Pancreas (tissue), 10 donors: ENCODE measurements at regions not wholly inside any gene's neighbourhood (a gene's known extent, or its start where the extent isn't known, plus 50 kb on each side); places are given as distances from the start of the nearest gene placed in this dataset.

Experiments used
- ATAC-seq, 4 donors: fragments of 200-7000 bp; cut with Tn5 transposase; one replicate each; pipeline versions ENCODE4 v1.8.0 to v1.9.1; 2020; ENCODE audit warnings: mild to moderate bottlenecking in 4 of 4, moderate library complexity in 4 of 4
- DNase-seq, 6 donors: peaks; one replicate each; pipeline ENCODE4 v3.0.0-alpha.2; 2020
- FAIRE-seq: peaks from 2 replicates; lab custom pipeline; 2012; peaks lifted over from hg19 to GRCh38; lab: Jason Lieb, UNC
- H3K27ac ChIP-seq, 4 donors: fragments of 200-600 bp; sonication (generic); 1 replicate in 3 of 4; 2 replicates in 1 of 4; pipeline versions ENCODE4 v1.5.0 to v1.8.0; 2020
- H3K27me3 ChIP-seq, 4 donors: fragments of 200-600 bp; one replicate each; pipeline ENCODE4 v1.8.0; 2021
- H3K36me3 ChIP-seq, 3 donors: fragments of 200-600 bp; sonication (generic) in 1 of 3; one replicate each; pipeline versions ENCODE4 v1.5.0 to v1.8.0; 2020 to 2021
- H3K4me1 ChIP-seq, 3 donors: fragments of 200-600 bp; one replicate each; pipeline ENCODE4 v1.8.0; 2021
- H3K4me3 ChIP-seq, 4 donors: fragments of 200-600 bp; sonication (generic) in 2 of 4; one replicate each; pipeline versions ENCODE4 v1.5.0 to v1.8.0; 2020 to 2021
- H3K9me3 ChIP-seq, 4 donors: fragments of 200-600 bp; one replicate each; pipeline ENCODE4 v1.8.0; 2021
- whole genome bisulfite sequencing, 2 donors: extraction: QIAGEN DNeasy Blood & Tissue Kit; methylation state at CpG; one replicate each; pipeline ENCODE4 v1.1.7; 2013; 5-methylcytosine and 5-hydroxymethylcytosine counted together
- intact Hi-C, 3 donors: fragments of 100-400 bp; cut with DNase I; formaldehyde crosslinking; loops; one replicate each; pipeline versions ENCODE4 v1.11.1 to v1.14.2; 2022
- TF ChIP-seq, protein P1 (sequence below), 4 donors: fragments of 200-600 bp; sonication (generic) in 3 of 4; IDR thresholded peaks; one replicate each; pipeline versions ENCODE4 v1.5.0 to v1.8.0; 2021; ENCODE audit warnings: antibody characterized with exemption in 4 of 4
- donor health status: healthy with polysubstance abuse.
- donor health status: DM: no; HTN: no; CAD: no; lungs with moderate emphysema.
- donor health status: DM: no; HTN: no; CAD: no.
- donor health status: control.
- donor health status: control.
- donor health status: Bipolar disorder and iron deficiency.
- donor health status: DM: yes; HTN: yes; CAD: no.
- donor health status: DM: no; HTN: no; CAD: no.
- donor health status: DM: no; HTN: no; CAD: no.
- donor health status: DM: yes; HTN: yes; CAD: no.

DNA sequence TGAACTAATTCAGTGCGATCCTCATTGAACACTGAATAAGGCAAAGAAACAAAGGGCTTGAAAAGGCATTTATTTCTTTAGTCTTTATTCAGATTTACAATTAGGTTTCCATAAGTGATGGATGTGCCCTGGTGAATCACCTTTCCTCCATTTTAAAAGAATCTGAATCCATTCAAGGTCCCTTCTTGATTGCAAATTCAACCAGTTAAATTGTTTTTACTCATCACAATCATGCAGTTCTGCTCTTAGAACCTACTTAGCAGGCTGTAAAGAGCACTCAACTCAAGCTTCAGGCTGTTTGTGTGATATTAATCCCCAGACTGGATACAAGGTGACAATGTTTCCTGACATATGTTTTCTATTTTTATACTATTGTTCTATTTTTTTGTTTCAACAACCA lies 321.0 kb downstream of the TBC1D4 start:
- intact Hi-C loops = no loop called here
- Histone ChIP-seq H3K4me1 (no peaks in the 10 kb centered on the region), H3K36me3 (no peaks in the 10 kb centered on the region), H3K27me3 (no peaks in the 10 kb centered on the region), H3K9me3 (no peaks in the 10 kb centered on the region), H3K27ac (no peak overlapping the region), H3K4me3 (no peak overlapping the region)
- 57 to 71% methylated on average over 1 of the region's 1 CpG for WGBS, 2 donors
- TF ChIP-seq, protein P1, sequence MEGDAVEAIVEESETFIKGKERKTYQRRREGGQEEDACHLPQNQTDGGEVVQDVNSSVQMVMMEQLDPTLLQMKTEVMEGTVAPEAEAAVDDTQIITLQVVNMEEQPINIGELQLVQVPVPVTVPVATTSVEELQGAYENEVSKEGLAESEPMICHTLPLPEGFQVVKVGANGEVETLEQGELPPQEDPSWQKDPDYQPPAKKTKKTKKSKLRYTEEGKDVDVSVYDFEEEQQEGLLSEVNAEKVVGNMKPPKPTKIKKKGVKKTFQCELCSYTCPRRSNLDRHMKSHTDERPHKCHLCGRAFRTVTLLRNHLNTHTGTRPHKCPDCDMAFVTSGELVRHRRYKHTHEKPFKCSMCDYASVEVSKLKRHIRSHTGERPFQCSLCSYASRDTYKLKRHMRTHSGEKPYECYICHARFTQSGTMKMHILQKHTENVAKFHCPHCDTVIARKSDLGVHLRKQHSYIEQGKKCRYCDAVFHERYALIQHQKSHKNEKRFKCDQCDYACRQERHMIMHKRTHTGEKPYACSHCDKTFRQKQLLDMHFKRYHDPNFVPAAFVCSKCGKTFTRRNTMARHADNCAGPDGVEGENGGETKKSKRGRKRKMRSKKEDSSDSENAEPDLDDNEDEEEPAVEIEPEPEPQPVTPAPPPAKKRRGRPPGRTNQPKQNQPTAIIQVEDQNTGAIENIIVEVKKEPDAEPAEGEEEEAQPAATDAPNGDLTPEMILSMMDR (IDR thresholded peaks at IDR 0.05) = no peak
- FAIRE-seq (no peak), DNase-seq (no peak), ATAC-seq (no peak)

DNA sequence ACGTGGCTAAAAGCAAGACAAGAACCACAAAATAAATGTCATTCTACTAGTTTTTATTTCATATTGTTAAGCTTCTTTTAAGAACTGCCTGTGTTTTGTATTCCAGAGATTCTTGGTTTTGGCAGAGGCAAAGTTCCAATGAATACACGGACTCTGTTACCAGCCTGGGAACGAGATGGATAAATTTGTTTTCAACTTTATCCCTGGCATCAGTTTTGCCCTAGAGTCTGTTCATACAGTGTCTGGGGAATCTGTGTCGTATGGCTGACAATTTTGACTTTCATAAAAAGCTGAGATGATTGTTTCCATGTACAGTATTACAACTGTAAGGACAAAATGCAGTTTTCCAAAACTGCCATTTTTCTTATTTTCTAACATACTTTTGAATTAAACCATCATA lies 327.6 kb downstream of the TBC1D4 start:
- no peaks in the 10 kb centered on the region for H3K27me3 ChIP-seq
- no peaks in the 10 kb centered on the region for H3K9me3 ChIP-seq
- no peak overlapping the region for H3K4me3 ChIP-seq
- H3K36me3 ChIP-seq = no peaks in the 10 kb centered on the region
- ATAC-seq (no peak), DNase-seq (no peak), FAIRE-seq (no peak)
- 42 to 52% methylated on average over 4 of the region's 4 CpGs for WGBS, 2 donors
- TF ChIP-seq, protein P1 (IDR thresholded peaks at IDR 0.05) = no peak
- intact Hi-C loops = no loop called here
- H3K27ac ChIP-seq = no peak overlapping the region
- H3K4me1 ChIP-seq = no peaks in the 10 kb centered on the region

DNA sequence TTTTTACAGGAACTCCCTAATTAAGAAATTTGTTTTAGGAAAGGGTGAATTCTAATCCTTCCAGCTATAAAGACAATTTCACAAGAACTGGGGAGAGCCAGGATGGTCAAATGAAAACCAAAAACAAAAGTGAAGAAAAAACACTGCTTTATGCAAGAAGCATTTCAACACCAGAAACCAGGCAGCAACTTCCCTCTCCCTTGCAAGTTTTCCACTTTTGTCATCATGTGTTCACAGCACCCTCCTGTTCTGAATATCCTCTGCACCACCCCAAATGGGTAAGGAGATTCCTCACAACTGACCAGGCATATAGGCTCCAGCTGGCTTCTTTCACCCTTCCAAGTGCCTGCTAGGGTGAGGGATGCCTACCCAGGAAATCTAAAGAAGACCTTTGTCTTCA lies 328.1 kb downstream of the TBC1D4 start:
- no peak for FAIRE-seq
- TF ChIP-seq, protein P1 (IDR thresholded peaks at IDR 0.05) = no peak

DNA sequence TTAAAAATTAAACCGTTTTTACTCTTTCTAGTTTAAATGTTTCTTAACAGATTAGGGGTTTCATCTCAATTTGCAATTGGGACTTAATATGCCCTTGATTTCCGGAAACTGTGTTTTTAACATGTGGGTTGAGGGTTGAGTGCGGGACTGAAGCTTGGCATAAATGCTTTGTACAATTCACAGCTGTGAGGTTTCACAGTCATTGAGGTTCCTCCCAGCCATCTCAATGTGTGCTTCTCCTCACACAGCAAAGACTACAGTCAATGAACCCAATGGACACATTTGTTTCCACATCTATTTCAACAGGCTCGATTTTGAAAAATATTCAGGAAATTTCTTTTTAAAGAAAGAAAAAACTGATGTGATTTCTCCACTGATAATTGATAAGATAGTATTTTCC lies 328.6 kb downstream of the TBC1D4 start:
- no peak for FAIRE-seq
- intact Hi-C loops = no loop called here
- Histone ChIP-seq H3K9me3 (no peaks in the 10 kb centered on the region), H3K36me3 (no peaks in the 10 kb centered on the region), H3K4me3 (no peak overlapping the region), H3K27ac (no peak overlapping the region), H3K27me3 (no peaks in the 10 kb centered on the region), H3K4me1 (no peaks in the 10 kb centered on the region)
- WGBS, 2 donors = 45 to 49% methylated on average over 4 of the region's 4 CpGs
- DNase-seq = no peak
- TF ChIP-seq, protein P1 (IDR thresholded peaks at IDR 0.05) = no peak
- no peak for ATAC-seq

More for the DNA sequence above, 328.1 kb downstream of the TBC1D4 start:
- Histone ChIP-seq H3K4me3 (no peak overlapping the region), H3K9me3 (no peaks in the 10 kb centered on the region), H3K4me1 (no peaks in the 10 kb centered on the region), H3K36me3 (no peaks in the 10 kb centered on the region), H3K27ac (no peak overlapping the region), H3K27me3 (no peaks in the 10 kb centered on the region)
- DNase-seq (no peak), ATAC-seq (no peak)
- intact Hi-C loops = no loop called here

DNA sequence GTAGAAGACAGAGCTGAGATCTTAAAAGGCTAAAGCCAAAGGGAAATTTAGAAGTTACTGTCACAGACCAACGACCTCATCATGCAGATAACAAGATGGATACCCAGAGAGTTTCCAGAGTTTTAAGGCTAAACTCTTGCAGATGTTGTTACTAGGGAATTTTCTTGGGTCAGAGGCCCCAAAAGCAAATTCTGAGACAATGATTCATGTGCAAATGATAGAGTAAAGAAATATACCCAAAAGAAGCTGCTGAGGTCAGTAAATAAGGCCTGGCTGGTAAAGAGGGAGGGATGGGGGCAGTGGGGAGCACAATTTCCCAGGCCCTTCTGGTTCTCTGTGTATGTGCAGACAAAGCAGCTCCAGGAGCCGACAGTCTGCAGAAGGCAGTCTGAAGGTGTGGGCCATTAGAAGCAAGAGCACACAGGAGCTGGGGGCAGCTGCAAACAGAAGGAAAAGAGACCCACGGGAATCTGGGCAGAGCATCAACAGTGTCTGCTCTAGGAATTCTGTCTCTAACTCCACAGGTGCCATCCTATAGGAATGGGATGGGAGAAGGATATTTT lies 330.8 kb downstream of the TBC1D4 start:
- TF ChIP-seq, protein P1 (IDR thresholded peaks at IDR 0.05) = no peak
- Histone ChIP-seq H3K36me3 (no peaks in the 10 kb centered on the region), H3K27me3 (no peaks in the 10 kb centered on the region), H3K9me3 (no peaks in the 10 kb centered on the region), H3K27ac (no peak overlapping the region), H3K4me1 (no peaks in the 10 kb centered on the region), H3K4me3 (no peak overlapping the region)
- WGBS, 2 donors = 49 to 51% methylated on average over 3 of the region's 3 CpGs
- FAIRE-seq (no peak), ATAC-seq (no peak), DNase-seq (no peak)
- intact Hi-C loops = no loop called here
